DND-41 (cell line): ENCODE measurements at regions not wholly inside any gene's neighbourhood (a gene's known extent, or its start where the extent isn't known, plus 50 kb on each side); places are given as distances from the start of the nearest gene placed in this dataset.

Experiments
- ATAC-seq: fragments of 200-7000 bp; cut with Tn5 transposase; 3 replicates; pipeline ENCODE4 v1.9.1; 2021; ENCODE audit warnings: low read depth; ENCODE audit not compliant: insufficient read depth
- DNase-seq: peaks from one replicate; pipeline ENCODE4 v3.0.0-alpha.2; 2020
- H2AFZ ChIP-seq: 2 replicates; pipeline ENCODE4 v1.6.0; 2012; ENCODE audit warnings: low read depth, low read length
- H3K27ac ChIP-seq: 2 replicates; pipeline ENCODE4 v1.5.1; 2012; ENCODE audit warnings: low read length, inconsistent platforms
- H3K27me3 ChIP-seq: fragments of 200-600 bp; sonication (generic); 2 replicates; pipeline ENCODE4 v1.6.0; 2012; ENCODE audit warnings: low read length, mild to moderate bottlenecking, inconsistent platforms; ENCODE audit not compliant: insufficient read depth, poor library complexity
- H3K36me3 ChIP-seq: 2 replicates; pipeline ENCODE4 v1.5.1; 2012; ENCODE audit warnings: low read length, inconsistent platforms; ENCODE audit not compliant: insufficient read depth
- H3K4me1 ChIP-seq: 2 replicates; pipeline ENCODE4 v1.5.1; 2012; ENCODE audit warnings: mild to moderate bottlenecking, low read length; ENCODE audit not compliant: insufficient read depth
- H3K4me2 ChIP-seq: 2 replicates; pipeline ENCODE4 v1.6.0; 2012; ENCODE audit warnings: mild to moderate bottlenecking, moderate library complexity, low read length, inconsistent platforms; ENCODE audit not compliant: insufficient read depth
- H3K4me3 ChIP-seq, 2 experiments: fragments of 200-600 bp in 1 of 2; shearing (Covaris generic) in 1 of 2; 2 replicates each; pipeline ENCODE4 v1.5.1; 2012 to 2016; ENCODE audit warnings: inconsistent platforms in 2 of 2, low read length in 2 of 2, mild to moderate bottlenecking in 2 of 2, low read depth in 1 of 2, moderate library complexity in 1 of 2
- H3K79me2 ChIP-seq: 2 replicates; pipeline ENCODE4 v1.6.0; 2012; ENCODE audit warnings: low read length, inconsistent platforms; ENCODE audit not compliant: insufficient read depth
- H3K9ac ChIP-seq: 2 replicates; pipeline ENCODE4 v1.6.0; 2012; ENCODE audit warnings: low read depth, mild to moderate bottlenecking, inconsistent platforms, low read length, moderate library complexity
- H3K9me3 ChIP-seq: 2 replicates; pipeline ENCODE4 v1.5.1; 2012; ENCODE audit warnings: low read length, moderate library complexity, mild to moderate bottlenecking, inconsistent platforms; ENCODE audit not compliant: insufficient read depth, severe bottlenecking
- H4K20me1 ChIP-seq: 2 replicates; pipeline ENCODE4 v1.6.0; 2012; ENCODE audit warnings: low read length; ENCODE audit not compliant: insufficient read depth
- EZH2 ChIP-seq: IDR thresholded peaks from 3 replicates; pipeline ENCODE4 v1.6.1; 2012; ENCODE audit warnings: borderline replicate concordance, low read depth, mild to moderate bottlenecking, moderate library complexity, low read length, inconsistent platforms; ENCODE audit not compliant: severe bottlenecking
- TF ChIP-seq, protein P1 (sequence below): IDR thresholded peaks from 2 replicates; pipeline ENCODE4 v1.5.1; 2012; ENCODE audit warnings: borderline replicate concordance, low read length, moderate library complexity, mild to moderate bottlenecking; ENCODE audit not compliant: poor library complexity, severe bottlenecking; ENCODE audit errors: extremely low read depth

- H3K4me3 ChIP-seq = no peak overlapping the region
- no peak for TF ChIP-seq EZH2
- TF ChIP-seq, protein P1, sequence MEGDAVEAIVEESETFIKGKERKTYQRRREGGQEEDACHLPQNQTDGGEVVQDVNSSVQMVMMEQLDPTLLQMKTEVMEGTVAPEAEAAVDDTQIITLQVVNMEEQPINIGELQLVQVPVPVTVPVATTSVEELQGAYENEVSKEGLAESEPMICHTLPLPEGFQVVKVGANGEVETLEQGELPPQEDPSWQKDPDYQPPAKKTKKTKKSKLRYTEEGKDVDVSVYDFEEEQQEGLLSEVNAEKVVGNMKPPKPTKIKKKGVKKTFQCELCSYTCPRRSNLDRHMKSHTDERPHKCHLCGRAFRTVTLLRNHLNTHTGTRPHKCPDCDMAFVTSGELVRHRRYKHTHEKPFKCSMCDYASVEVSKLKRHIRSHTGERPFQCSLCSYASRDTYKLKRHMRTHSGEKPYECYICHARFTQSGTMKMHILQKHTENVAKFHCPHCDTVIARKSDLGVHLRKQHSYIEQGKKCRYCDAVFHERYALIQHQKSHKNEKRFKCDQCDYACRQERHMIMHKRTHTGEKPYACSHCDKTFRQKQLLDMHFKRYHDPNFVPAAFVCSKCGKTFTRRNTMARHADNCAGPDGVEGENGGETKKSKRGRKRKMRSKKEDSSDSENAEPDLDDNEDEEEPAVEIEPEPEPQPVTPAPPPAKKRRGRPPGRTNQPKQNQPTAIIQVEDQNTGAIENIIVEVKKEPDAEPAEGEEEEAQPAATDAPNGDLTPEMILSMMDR = no peak
- H3K27me3 ChIP-seq = no peaks in the 10 kb centered on the region
- H3K27ac ChIP-seq = no peak overlapping the region
- H3K4me1 ChIP-seq = no peaks in the 10 kb centered on the region
- H3K36me3 ChIP-seq = no peaks in the 10 kb centered on the region
- H2AFZ ChIP-seq = no peak overlapping the region
- no peak for DNase-seq
- H3K9ac ChIP-seq = no peak overlapping the region
- no peaks in the 10 kb centered on the region for H4K20me1 ChIP-seq
- no peak overlapping the region for H3K4me2 ChIP-seq
- no peak for ATAC-seq
- no peaks in the 10 kb centered on the region for H3K79me2 ChIP-seq
- H3K9me3 ChIP-seq = no peaks in the 10 kb centered on the region
These were observed 171.2 kb upstream of the PIK3C3 start for GRCh38 chr18:41783879-41784278.

- Histone ChIP-seq H3K4me3 (no peak overlapping the region), H3K36me3 (no peaks in the 10 kb centered on the region), H3K4me1 (no peaks in the 10 kb centered on the region), H4K20me1 (no peaks in the 10 kb centered on the region), H3K27ac (no peak overlapping the region), H2AFZ (no peak overlapping the region), H3K27me3 (no peaks in the 10 kb centered on the region), H3K4me2 (no peak overlapping the region), H3K79me2 (no peaks in the 10 kb centered on the region), H3K9ac (no peak overlapping the region), H3K9me3 (no peaks in the 10 kb centered on the region)
- no peak for ATAC-seq
- TF ChIP-seq, protein P1 = no peak
- no peak for TF ChIP-seq EZH2
- DNase-seq = no peak
These were observed 171.8 kb upstream of the PIK3C3 start for GRCh38 chr18:41783065-41783818.

DNA sequence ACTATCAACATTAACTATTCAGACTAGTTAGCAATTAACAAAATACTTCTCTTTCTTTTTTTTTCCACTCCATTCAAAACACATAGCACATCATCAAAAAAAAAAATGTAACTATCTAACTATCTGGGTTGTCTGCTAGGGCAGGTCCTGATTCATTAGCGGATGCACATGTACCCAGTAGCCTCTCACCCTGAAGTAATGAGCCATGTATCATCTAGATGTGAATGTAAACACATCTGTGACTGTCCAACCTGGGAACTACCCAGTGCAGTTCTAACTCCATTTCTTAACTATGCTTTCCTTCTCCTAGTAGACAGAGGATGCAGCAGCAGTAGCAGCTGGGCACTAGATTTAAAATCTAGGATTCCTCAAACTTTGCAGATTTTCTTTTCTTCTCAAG lies 183.1 kb upstream of the PIK3C3 start:
- H3K27ac ChIP-seq = no peak overlapping the region
- no peak overlapping the region for H3K9ac ChIP-seq
- H3K4me1 ChIP-seq = no peaks in the 10 kb centered on the region
- TF ChIP-seq, protein P1 = no peak
- TF ChIP-seq EZH2 = no peak
- no peak overlapping the region for H3K4me2 ChIP-seq
- no peak overlapping the region for H3K4me3 ChIP-seq
- H2AFZ ChIP-seq = no peak overlapping the region
- ATAC-seq (no peak), DNase-seq (no peak)
- no peaks in the 10 kb centered on the region for H3K79me2 ChIP-seq
- H4K20me1 ChIP-seq = no peaks in the 10 kb centered on the region
- no peaks in the 10 kb centered on the region for H3K9me3 ChIP-seq
- no peaks in the 10 kb centered on the region for H3K36me3 ChIP-seq
- no peaks in the 10 kb centered on the region for H3K27me3 ChIP-seq
